ENCODE measurements at regions not wholly inside any gene's neighbourhood (a gene's known extent, or its start where the extent isn't known, plus 50 kb on each side); places are given as distances from the start of the nearest gene placed in this dataset.

- TF ChIP-seq CTCF (IDR thresholded peaks at IDR 0.05 in 8 of 11, conservative IDR thresholded peaks at IDR 0.05 in 3 of 11) (no peak), POLR2A (IDR thresholded peaks at IDR 0.05) (no peak), POLR2AphosphoS5 (IDR thresholded peaks at IDR 0.05) (no peak)
Measured at GRCh38 chrX:131918839-131919238, 104.3 kb upstream of the STK26 start.

Measured in spleen (tissue), 7 donors.